Sigmoid colon (tissue), 3 donors: ENCODE measurements at regions not wholly inside any gene's neighbourhood (a gene's known extent, or its start where the extent isn't known, plus 50 kb on each side); places are given as distances from the start of the nearest gene placed in this dataset.

ENCODE experiments used
- CTCF ChIP-seq, 4 experiments: fragments of 450-650 bp in 3 of 4; fragments of 200-600 bp in 1 of 4; IDR thresholded peaks; one replicate each; pipeline ENCODE4 v1.5.1; 2016 to 2019; ENCODE audit warnings: antibody characterized with exemption in 4 of 4, mild to moderate bottlenecking in 3 of 4, moderate library complexity in 2 of 4
- POLR2A ChIP-seq, 2 donors: fragments of 450-650 bp; IDR thresholded peaks; one replicate each; pipeline ENCODE4 v1.6.1; 2016; ENCODE audit warnings: antibody characterized with exemption in 2 of 2, mild to moderate bottlenecking in 2 of 2, moderate library complexity in 2 of 2

- TF ChIP-seq POLR2A (IDR thresholded peaks at IDR 0.05) (no peak), CTCF (IDR thresholded peaks at IDR 0.05) (no peak)
Observed at GRCh38 chr18:28740575-28740974, 563.6 kb upstream of the CDH2 start.
